HG02973 (cell line): ENCODE measurements at regions not wholly inside any gene's neighbourhood (a gene's known extent, or its start where the extent isn't known, plus 50 kb on each side); places are given as distances from the start of the nearest gene placed in this dataset.
"Not testable (repeated sequence)": the region's sequence is repeated elsewhere in the genome, so short reads cannot be mapped to it uniquely, and the experiment has no call there.

Source experiments
- ATAC-seq: cut with Tn5 transposase; IDR thresholded peaks from one replicate; pipeline ENCODE4 v1.9.1; 2021; ENCODE audit warnings: moderate library complexity; ENCODE audit not compliant: unreplicated experiment

GRCh38 chr5:21071986-21072385 is 1084.0 kb upstream of the CDH18 start:
- no peak for ATAC-seq

GRCh38 chr5:21071421-21071820 is 1083.4 kb upstream of the CDH18 start:
- no peak for ATAC-seq

GRCh38 chr5:21070858-21071257 is 1082.9 kb upstream of the CDH18 start:
- no peak for ATAC-seq

GRCh38 chr5:21067724-21068123 is 1079.7 kb upstream of the CDH18 start:
- ATAC-seq, result no peak

- no peak for ATAC-seq
These were observed 1075.1 kb upstream of the CDH18 start for GRCh38 chr5:21063146-21063545.

GRCh38 chr5:21058289-21058688 is 1070.3 kb upstream of the CDH18 start:
- peak; percentile 99 for ATAC-seq

GRCh38 chr5:21051945-21052344 is 1063.9 kb upstream of the CDH18 start:
- ATAC-seq, result no peak

- ATAC-seq, result no peak
These were observed 1061.9 kb upstream of the CDH18 start for GRCh38 chr5:21049901-21050300.

GRCh38 chr5:21030981-21031380 is 1043.0 kb upstream of the CDH18 start:
- ATAC-seq, result no peak

GRCh38 chr5:21024966-21025365 is 1037.0 kb upstream of the CDH18 start:
- ATAC-seq, result no peak

- no peak for ATAC-seq
These were observed 1025.2 kb upstream of the CDH18 start for GRCh38 chr5:21013237-21013636.

- ATAC-seq, result no peak
These were observed 1019.8 kb upstream of the CDH18 start for GRCh38 chr5:21007781-21008180.

GRCh38 chr5:20988933-20989332 is 1000.9 kb upstream of the CDH18 start:
- not testable (repeated sequence) for ATAC-seq

GRCh38 chr5:20985754-20986153 is 997.8 kb upstream of the CDH18 start:
- ATAC-seq, result no peak

GRCh38 chr5:20974426-20974825 is 986.4 kb upstream of the CDH18 start:
- no peak for ATAC-seq

GRCh38 chr5:20972419-20972925 is 984.5 kb upstream of the CDH18 start:
- peak; percentile 80 for ATAC-seq

- ATAC-seq, result no peak
These were observed 971.3 kb upstream of the CDH18 start for GRCh38 chr5:20959347-20959746.

- no peak for ATAC-seq
These were observed 970.6 kb upstream of the CDH18 start for GRCh38 chr5:20958641-20959040.

- ATAC-seq, result no peak
These were observed 968.1 kb upstream of the CDH18 start for GRCh38 chr5:20956134-20956533.

- ATAC-seq, result no peak
These were observed 961.6 kb upstream of the CDH18 start for GRCh38 chr5:20949636-20950035.

GRCh38 chr5:20943183-20943971 is 955.4 kb upstream of the CDH18 start:
- ATAC-seq, result not testable (repeated sequence)

- not testable (repeated sequence) for ATAC-seq
These were observed 954.6 kb upstream of the CDH18 start for GRCh38 chr5:20942603-20943002.

- ATAC-seq, result not testable (repeated sequence)
These were observed 952.8 kb upstream of the CDH18 start for GRCh38 chr5:20940786-20941185.
